HG02623 (cell line): ENCODE measurements at regions not wholly inside any gene's neighbourhood (a gene's known extent, or its start where the extent isn't known, plus 50 kb on each side); places are given as distances from the start of the nearest gene placed in this dataset.
"Not testable (repeated sequence)": the region's sequence is repeated elsewhere in the genome, so short reads cannot be mapped to it uniquely, and the experiment has no call there.

Experiments used
- ATAC-seq: cut with Tn5 transposase; IDR thresholded peaks from one replicate; pipeline ENCODE4 v1.9.1; 2021; ENCODE audit warnings: moderate library complexity; ENCODE audit not compliant: unreplicated experiment

- no peak for ATAC-seq
Measured at GRCh38 chr13:65965501-65965900, 1264.6 kb downstream of the PCDH9 start.

GRCh38 chr13:65964672-65965071, 1265.5 kb downstream of the PCDH9 start:
- ATAC-seq = no peak

- ATAC-seq = no peak
Measured at GRCh38 chr13:65959305-65959704, 1270.8 kb downstream of the PCDH9 start.

DNA sequence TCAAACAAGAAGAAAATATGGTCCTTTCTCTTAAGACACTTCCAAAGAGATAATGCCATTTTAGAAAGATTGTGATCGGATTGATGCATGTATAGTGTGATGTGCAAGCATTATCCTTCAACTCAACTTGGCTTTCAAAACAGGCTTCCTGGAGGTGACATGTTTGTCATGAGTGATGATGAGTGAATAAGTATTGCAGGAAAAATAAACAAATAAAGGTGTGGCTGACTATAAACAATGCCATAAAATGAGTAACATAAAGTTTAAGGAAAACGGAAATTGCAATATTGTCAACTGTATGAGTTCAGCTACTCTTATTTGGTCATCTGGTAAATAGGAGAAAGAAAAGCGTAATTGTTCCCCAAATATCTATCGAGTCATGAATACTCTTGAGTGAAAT, 1283.7 kb downstream of the PCDH9 start:
- no peak for ATAC-seq

GRCh38 chr13:65943708-65944107, 1286.4 kb downstream of the PCDH9 start:
- no peak for ATAC-seq

DNA sequence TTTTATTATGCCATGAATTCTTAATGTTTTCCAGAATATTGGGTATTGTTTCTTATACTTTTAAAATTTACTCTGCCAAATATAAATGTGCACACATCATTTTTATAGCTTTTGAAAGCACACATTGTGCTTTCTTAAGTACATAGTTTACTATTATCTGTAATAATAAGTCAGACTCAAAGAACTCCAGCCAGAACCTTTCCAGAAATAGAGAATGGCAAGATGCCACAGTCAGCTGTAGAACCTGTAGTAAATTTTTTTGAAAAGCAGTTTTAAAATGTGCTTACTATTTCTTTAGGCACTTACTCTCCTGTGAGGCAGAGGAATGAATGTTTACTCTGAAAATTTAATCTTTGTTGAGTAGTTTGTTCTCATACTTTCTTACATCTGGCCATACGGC, 1287.1 kb downstream of the PCDH9 start:
- ATAC-seq = no peak

GRCh38 chr13:65940720-65941119, 1289.4 kb downstream of the PCDH9 start:
- no peak for ATAC-seq

- ATAC-seq = no peak
Measured at GRCh38 chr13:65937251-65937650, 1292.9 kb downstream of the PCDH9 start.

- ATAC-seq = no peak
Measured at GRCh38 chr13:65936249-65936648, 1293.9 kb downstream of the PCDH9 start.

- ATAC-seq = no peak
Measured at GRCh38 chr13:65932587-65933239, 1297.4 kb downstream of the PCDH9 start.

GRCh38 chr13:65932013-65932412, 1298.1 kb downstream of the PCDH9 start:
- ATAC-seq = no peak

DNA sequence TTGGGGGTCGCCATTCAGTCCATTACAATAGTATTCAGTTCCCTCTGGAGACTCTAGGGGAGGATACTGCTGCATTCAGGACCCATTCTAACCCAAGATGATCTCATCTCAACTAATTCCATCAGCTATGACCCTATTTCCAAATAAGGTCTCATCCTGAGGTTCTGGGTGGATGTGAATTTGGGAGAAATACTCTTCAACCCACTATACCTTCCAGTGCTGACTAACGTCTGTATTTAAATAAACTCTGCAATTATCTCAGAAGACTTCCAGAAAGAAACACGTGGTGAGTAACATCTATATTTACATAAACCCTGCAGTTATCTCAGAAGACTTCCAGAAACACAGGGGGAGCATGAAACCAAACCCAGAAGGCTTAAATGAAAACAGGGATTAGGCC, 1300.7 kb downstream of the PCDH9 start:
- ATAC-seq = no peak

GRCh38 chr13:65926750-65927171, 1303.4 kb downstream of the PCDH9 start:
- peak; percentile 78 for ATAC-seq

DNA sequence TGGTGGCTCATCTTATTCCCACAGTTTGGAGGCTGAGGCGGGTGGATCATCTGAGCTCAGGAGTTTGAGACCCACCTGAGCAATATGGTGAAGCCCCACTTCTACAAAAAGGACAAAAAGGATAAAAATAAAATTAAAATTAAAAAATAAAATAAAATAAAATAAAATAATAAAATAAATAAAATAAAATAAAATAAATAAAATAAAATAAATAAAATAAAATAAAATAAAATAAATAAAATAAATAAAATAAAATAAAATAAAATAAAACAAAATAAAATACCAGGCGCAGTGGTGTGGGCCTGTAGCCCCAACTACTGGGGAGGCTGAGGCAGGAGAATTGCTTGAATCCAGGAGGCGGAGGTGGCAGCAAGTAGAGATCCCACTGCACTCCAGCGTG, 1307.3 kb downstream of the PCDH9 start:
- ATAC-seq = not testable (repeated sequence)

- no peak for ATAC-seq
Measured at GRCh38 chr13:65921933-65922332, 1308.2 kb downstream of the PCDH9 start.

DNA sequence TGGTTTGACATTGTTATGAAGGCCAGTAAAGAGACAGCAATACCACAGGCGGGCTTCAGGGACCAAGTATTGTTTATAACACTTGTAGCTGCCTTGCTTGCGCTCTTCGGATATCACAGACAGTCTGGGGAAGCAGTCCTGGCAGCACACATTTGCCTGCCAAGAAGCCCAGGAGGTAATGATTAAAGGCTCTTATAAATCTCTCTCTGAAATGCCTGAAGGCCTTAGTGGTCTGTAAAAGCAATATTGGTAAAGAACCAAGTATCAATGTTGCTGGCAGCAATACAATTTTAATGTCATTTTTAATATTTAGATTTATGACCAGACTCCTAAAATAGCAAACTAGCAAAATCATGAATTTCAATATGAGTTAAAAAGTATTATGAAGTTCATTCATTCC, 1312.4 kb downstream of the PCDH9 start:
- ATAC-seq = no peak

DNA sequence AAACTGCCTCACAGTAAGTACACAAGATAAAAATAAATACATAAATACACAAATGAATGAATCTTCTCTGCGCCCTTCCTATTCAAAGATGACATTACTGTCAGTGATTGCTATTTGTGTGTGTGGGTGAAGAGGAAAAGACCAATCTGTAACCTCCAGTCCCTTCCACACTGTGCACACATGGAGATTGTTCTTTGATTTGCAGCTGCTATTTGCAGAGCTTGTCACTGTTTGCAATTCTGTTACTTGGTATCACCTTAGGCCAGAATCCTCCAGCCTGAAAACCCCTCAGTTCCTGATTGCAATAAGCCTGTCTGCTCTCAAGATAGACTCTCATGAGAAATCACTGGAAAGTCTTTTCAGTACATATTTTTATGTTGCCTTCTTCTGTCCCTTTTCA, 1314.9 kb downstream of the PCDH9 start:
- no peak for ATAC-seq

DNA sequence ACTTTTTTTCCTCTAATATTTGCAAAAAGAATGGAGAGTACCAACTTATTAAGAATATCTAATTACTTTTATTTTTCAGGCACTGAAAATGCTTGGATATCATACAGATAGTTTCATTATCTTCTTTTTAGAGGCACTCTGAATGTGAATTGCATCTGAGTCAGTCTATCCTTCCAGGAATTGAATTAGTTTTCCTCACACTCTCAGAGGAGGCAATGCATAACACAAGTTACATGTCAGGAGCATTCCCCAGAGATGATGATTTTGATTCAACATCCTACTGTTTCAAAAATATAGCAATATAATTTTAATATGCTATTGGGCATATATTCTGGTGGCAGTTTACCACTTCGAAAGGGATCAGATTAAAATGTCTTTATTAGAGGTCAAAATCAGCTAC, 1315.4 kb downstream of the PCDH9 start:
- no peak for ATAC-seq

- ATAC-seq = no peak
Measured at GRCh38 chr13:65913173-65913572, 1317.0 kb downstream of the PCDH9 start.

DNA sequence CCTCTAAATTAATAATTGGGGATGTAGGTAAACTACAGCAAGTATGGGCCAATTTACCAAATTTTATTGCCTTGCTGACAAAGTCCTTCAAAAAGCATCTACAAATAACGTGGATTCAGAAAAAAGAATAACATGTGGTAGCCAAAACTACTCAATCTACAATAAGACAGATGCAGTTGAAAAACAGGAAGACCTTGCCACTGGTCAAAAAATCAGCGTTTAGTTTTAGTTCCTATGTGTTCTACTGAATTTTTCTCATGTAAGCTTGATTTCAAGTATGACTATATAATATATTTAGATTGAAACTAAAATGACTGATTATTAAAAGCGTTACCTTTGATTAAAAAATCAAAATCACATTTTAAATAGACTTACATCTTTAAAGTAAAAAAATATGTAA, 1317.6 kb downstream of the PCDH9 start:
- ATAC-seq = no peak

GRCh38 chr13:65911546-65912193, 1318.5 kb downstream of the PCDH9 start:
- ATAC-seq = no peak

GRCh38 chr13:65909501-65909900, 1320.6 kb downstream of the PCDH9 start:
- ATAC-seq = no peak
